ENCODE measurements at regions not wholly inside any gene's neighbourhood (a gene's known extent, or its start where the extent isn't known, plus 50 kb on each side); places are given as distances from the start of the nearest gene placed in this dataset.

GRCh38 chr12:13843841-13844240, 137.6 kb downstream of the GRIN2B start:
- TF ChIP-seq POLR2A (IDR thresholded peaks at IDR 0.05; ENCODE audit: low read length) = no peak
- TF ChIP-seq GATA1 (IDR thresholded peaks at IDR 0.05; ENCODE audit: low read depth, low read length) = no peak

Data from erythroblast (primary cell).